RPMI7951 (cell line): ENCODE measurements at regions not wholly inside any gene's neighbourhood (a gene's known extent, or its start where the extent isn't known, plus 50 kb on each side); places are given as distances from the start of the nearest gene placed in this dataset.

Experiments
- DNase-seq: peaks from one replicate; pipeline ENCODE4 v3.0.0-alpha.2; 2012; ENCODE audit warnings: low read depth

DNA sequence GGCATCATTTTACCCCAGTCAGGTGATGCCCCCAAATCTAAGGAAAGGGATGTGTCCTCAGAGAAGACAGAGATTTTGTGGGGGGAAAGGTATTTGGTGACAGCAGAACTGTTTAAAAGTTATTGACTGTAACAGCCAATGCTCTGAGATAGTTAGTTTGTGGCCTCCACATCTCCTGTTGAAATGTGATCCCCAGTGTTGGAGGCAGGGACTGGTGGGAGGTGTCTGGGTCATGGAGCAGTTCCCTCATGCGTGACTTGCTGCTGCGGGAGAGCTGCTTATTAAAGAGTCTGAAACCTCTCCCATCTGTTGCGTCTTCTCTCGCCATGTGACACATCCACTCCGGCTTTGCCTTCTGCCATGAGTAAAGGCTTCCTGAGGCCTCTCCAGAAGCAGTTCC, 282.8 kb upstream of the FOXQ1 start:
- DNase-seq = no peak

DNA sequence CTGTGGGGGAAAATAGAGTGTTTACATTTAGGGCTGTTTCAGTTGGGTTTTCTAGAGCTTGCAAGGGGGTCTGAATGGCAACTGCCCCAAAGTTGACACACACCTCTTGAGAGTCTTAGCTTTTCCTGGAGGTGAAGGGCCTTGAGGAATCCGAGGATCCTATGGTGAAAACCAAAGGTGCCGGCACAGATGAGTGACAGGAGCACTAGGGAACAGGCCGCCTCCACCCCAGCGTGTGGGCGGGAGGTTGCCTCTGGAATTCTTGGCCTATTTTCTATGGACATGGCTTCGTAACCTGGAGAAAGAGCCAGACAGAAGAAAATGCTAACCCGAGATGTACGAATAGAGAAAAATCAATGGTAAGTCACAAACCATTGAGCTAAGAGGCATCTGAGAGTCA, 283.2 kb upstream of the FOXQ1 start:
- DNase-seq = no peak

DNA sequence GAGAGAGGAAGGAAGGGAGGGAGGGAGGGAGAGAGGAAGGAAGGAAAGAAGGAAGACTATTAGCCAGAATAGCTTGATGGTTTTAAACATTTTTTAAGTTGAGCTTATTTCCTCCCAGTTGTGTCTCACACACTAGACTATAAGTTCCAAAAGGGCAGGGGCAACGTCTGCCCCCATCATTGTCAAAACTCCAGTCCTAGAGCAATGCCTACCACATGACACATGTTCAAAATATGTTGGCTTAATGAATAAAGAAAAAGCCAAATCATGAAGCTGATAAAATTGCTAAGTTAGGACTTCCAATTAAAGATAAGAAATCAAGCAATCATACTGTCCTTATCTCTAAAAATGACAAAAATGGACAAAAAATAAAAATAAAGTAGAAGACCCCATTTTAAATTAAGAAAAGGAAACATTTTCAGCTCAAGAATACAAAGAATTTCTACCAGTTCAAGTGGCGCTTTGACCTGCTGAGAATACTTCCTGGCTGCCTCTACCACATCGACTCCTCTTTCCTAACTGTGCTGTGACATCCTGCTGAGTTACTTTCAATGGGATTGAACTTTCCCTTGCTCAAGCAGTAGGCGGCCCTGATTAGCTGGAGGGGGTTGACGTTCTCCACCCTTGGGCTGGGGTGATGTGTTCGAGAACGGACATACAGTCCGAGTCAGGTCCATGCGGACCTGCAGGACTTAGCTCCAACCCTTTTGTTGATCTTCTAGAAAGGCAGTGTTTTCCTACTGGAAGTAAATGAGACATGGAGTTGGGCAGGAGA, 283.9 kb upstream of the FOXQ1 start:
- no peak for DNase-seq

DNA sequence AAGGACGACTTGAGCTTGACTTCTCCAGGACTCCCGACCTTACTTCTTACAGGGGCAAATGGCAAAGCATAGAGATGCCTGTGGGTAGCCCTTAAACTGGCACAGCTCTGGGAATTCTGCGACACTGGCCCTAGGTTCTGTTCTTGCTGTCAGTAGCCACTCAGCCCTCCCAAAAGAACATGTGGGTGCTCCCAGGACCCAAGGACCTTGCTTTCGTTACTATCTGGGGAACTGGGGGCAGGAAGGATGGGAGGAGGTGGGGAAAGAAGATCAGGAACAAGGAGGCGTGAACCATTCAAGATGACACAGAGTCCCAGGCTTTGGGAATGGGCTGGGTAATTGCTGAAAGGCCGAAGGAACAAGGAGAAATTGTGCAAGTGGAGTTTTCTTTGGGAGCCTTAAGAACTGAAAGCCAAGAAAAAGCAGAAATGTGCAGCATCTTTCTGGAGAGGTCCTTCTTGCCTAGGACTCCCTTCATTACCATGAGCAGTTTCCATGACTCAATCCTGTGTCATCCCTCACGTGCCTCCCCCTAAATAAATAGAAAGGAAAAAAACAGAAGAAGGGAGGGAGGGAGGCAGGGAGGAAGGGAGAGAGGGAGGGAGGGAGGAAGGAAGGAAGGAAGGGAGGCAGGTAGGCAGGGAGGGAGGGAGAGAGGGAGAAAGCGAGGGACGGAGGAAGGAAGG, 284.6 kb upstream of the FOXQ1 start:
- DNase-seq = peak; percentile 62

DNA sequence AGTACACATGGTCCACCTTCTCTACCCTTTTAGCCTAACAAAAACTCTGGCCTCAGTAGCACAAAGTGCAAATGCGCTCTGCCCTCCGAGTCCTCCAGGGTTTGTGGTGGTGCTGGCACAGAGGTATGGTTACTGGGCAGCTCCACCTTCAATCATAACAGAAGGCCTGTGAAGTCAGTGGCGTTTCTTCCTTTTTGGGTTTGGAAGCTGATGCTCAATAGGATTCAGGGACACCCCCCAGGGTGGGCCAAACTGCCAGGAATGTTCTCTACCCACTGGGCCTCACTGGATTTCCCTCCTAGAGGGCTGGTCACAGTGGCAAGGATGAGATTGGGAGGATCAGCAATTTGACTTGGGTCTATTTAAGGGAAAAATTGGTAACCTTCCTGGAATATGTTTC, 286.1 kb upstream of the FOXQ1 start:
- no peak for DNase-seq

DNA sequence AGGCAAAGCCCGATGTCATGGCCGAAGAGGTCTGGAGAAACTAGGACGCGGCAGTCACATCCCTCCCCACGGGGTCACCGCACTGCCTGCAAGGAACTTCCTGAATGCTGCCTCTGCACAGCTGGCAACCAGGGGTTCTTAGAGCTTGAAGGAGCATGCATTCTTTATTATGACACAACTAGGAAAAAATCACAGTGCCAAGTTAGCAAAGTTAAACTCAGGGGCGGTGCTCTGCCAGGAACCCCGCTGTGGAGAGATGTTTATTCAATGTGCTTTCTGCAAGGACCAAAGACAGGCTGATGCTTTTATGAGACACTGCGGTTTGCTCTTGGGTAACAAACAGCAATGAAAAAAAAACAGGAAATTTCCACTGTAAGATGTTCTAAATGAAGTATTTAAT, 287.3 kb upstream of the FOXQ1 start:
- peak; percentile 77 for DNase-seq

DNA sequence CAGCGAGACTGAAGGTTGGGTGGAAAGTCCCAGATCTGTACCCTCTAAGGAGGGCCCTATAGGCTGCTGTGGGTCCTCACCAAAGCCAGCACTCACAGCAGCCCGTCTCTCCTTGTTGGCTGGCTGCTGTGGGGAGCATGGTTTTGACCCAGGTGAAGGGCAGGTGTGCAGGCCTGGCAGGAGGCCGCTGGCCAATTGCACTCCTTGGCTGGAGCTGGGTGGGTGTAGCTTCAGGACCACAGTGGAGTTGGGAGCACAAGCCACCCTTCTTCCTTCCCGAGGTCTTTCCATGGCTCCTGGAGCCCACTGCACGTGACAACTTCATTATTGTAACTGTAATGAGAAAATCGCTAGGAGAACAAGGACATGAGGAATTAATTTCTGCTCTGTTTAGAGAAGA, 287.7 kb upstream of the FOXQ1 start:
- DNase-seq = no peak

DNA sequence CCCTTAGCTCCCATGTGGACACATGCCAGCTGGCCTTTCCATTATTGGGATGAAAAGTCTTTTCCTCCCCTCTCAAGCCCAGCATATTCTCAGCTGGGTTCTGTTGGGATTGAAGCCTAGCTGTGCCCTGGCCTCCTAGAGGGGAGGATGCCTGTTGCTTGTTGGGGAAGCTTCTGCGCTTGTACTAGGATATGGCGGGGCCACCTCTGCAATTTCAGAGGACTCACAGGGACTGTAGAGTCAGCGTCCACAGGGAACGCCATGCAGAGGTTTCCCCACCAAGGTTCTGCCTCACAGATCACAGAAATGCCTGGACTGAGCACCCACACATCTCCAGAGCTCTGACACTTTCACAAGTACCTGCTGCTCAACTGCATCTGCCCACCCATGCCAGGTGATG, 288.7 kb upstream of the FOXQ1 start:
- DNase-seq = no peak

DNA sequence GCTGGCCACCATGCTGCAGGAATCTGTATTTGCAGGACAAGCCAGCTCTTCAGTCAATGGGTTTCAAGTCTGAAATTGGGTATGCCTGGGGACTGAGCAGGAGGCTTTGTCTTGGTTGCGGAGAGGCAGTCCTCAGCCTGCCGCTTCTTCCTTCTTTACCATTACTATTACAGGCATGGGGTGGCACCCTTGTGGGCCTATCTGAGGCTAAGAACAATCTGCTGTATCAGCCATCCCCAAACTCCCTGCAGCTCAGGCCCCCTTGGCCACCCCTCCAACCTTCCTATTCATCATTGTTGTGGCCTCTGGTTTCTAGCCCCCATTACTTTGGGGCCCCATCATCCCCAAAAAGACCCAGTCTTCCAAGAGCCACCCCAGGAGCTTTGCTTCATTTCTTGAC, 289.2 kb upstream of the FOXQ1 start:
- DNase-seq = no peak

DNA sequence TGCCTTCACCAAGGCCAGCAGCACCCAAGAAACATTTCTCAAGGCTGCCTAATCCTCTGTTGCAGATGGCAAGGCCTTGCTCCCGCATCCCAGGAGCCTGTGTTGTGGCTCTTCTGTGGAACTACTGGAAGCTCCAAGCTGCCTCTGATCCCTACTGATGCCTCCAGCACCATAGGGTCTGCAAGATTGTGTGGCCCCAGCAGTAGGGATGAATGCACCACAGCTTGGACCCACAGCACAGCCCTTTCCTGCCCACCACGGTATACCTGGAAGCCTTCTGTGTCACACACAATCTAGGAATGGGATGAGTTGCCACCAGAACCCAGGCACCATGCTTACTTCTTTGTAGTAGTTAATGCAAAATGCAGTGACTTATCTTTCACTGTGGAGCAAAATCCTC, 291.1 kb upstream of the FOXQ1 start:
- DNase-seq = no peak

DNA sequence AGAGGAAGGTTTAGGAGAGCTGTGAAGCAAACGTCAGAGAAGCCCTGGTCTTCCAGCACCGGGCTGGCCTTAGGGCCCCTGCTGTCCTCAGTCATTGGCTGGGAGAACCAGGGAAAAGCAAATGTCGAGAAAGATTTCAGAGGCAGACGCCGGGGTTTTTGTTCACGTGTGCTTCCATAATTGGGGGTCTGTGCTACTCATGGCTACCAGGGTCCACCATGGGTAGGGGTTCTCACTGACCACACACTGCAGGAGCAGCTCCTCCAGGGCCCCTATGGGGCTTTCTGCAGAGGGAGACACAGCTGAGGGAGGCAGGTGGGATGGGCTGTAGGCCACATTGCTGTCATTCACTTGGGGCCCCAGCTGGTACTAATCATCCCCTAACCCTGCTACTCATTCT, 291.8 kb upstream of the FOXQ1 start:
- no peak for DNase-seq

DNA sequence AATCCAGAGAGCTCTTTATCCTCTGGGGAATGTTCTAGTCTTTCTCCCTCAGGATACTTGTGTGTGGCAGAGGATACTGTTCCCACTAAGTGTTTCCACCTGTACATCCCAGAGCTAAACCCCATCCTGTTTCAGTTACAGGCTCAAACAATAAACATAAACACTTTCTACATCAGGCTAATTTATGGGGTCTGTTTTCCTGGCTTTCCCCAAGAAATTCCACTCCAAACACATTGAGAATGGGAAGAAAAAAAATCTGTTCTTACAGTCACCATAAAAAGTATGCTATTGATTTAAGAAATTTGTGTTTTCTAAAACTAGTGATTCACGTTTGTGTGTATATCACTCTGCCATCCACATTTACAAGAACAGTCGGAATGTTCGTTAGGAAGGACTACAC, 293.9 kb upstream of the FOXQ1 start:
- no peak for DNase-seq

DNA sequence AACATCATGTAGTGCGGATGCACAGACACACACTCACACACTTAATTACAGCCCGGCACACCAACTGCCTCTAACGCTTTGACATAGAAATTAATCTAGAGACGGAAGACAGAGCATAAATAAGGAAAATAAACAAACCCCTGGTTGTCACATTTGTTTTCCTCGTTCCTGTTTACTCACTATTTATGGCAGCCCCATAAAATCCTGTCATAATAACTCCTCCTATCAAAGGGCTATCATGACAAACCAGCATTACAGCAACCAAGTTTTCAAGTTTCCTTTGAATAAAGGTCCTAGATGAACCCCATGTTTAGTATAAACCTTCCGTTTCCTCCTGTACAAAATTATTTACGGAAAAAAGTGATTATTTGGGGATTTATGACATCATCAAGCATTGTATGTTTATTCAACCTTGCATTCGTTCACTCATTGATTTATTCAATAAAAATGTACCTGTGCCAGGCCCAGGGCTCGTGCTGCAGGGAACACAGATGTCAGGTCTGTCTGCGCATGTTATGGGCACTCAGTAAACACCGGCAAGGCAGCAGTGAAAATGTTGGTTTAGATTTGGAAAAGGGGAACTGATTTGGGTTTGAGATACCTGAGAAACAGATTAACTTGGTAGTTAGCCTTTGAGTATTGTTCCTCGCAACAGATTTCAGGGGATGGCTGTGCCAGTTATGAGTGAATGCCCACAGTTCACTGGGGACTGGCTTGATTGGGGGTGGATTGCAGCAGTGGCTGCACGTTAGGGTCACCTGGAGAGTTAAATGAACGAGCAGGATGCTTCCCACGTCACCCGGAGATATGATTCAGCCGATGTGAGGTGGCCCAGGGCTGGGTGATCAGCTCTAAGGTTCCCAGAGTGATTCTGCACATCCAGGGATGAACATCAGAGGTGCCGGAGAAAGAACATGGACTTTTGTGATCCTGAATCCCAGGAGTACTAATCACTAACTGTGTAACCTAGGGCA, 295.3 kb upstream of the FOXQ1 start:
- DNase-seq = no peak

DNA sequence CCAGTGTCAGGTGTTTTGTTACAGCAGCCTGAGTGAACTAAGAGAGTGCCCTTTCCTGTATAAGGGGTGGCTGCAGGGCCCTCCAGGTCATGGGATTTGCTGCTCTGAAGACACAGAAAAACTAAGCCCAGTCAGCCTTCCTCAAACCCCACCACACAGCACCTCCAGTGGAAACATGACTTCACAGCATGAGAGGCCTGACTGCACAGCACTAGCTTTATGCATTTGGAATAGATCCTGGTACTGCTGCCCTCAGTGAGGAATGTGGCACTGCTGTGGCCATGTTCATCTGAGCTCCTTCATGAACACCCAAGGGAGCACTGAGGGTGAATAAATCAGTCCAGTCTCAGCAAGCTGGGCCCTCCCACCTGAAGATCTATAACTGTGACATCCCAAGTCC, 296.1 kb upstream of the FOXQ1 start:
- peak; percentile 12 for DNase-seq

DNA sequence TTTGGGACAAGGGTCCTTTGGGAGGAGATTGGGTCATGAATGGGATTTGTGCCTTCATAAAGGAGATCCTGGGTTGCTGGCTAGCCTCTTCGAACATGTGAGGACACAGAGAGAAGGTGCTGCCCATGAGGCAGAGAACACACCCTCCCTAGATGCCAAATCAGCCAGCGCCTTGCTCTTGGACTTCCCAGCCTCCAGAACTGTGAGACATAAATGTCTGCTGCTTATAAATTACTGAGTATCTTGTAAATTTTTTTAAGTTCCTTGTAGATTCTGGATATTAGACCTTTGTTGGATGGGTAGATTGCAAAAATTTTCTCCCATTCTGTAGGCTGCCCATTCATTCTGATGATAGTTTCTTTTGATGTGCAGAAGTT, 297.5 kb upstream of the FOXQ1 start:
- no peak for DNase-seq

DNA sequence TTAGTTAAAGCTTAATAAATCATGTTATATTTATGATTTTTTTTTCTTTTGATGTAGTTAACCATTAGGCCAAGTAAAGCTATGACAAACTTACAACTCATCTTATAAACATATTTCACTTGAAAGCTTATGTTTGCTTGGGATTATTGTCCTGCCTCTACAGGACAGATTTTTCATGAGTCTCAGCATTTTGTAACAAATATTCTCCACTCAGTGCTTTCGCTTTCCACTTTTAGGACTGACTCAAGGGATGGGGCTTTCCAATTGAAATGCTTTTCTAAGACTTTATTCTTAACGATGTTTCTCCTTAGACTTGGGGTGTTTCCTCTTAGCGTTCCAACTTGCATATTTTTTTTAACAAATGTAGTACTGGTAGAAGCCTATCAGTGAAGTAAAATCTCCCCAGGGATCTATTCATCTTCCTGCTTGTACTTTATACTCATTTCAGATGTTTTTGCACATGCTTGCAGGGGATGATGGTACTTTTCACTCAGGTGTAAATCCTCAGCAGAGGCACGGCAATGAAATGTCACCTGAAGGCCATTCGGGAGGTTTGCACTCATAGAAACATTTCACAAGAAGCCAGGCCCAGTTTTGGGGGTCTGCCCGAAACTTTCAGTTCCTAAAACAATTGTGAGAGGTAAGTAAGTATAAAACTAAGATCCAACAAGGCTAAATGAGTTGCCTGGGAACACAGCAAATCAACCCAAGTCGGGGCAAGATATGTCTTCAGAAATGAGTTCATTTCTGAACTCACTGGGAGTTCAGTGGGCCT, 298.1 kb upstream of the FOXQ1 start:
- no peak for DNase-seq

DNA sequence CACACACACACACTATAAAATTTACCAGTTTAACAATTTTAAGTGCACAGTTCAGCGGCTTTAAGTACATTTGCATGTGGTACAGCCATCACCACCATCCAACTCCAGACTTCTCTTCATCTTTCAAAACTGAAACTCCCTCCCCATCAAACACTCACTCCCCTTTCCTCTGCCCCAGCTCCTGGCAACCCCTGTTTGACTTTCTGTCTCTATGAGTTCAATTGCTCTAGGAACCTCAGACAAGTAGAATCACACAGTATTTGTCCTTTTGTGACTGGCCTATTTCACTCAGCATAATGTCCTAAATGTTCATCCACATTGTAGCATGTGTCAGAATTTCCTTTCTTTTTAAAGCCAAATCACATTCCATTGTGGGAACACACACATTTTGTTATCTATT, 302.8 kb upstream of the FOXQ1 start:
- no peak for DNase-seq

DNA sequence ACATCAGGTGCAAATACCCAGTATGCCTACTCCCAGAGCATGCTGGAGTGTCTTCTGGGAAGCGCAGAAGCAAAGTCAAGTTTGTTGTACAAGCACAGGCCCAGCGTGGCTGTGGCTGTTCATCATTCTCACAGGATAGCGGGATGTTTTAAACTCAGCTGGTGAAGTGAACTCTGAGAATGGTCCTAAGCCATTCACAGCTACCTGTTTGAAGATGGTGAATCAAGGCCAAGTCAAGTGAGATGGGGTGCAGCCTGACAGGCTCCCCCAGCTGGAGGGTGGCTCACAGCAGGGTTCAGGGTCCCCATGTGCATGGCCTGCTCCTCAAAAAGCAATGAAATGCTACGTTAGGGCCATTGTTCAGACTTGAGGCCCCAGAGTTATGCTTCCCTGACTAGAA, 304.7 kb upstream of the FOXQ1 start:
- DNase-seq = no peak

DNA sequence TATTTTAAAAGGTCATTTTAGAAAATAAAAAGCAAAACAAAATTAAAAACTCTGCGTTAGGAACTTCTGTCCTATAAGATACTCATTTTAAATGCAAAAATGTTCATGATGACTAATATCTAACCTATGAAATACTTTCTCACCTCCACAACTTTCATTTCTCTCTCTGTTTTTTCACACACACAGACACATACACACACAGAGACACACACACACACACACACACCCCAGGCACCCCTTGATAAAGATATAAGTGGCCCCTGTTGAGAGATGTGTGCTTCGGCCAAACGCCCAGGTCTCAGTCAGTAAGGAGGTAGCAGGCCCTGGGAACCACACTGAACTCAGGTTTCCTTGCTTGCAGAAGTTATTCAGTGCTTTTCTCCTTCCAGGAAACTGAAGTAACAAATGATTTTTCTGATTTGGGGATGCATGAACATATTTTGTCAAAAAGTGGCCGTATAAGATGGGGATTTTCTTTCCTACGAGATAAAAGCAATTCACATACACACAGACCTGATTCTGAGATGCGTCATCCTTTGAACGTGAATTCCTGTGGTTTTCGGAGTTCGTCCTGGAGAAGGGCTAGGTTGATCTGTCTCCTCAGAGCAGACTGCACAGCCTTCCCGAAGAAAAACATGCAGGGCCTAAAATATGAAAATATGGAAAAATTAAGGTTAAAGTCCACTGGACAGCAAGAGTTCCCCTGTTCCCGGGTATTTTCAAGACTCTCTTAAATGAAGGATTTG, 306.8 kb upstream of the FOXQ1 start:
- DNase-seq = peak; percentile 64

DNA sequence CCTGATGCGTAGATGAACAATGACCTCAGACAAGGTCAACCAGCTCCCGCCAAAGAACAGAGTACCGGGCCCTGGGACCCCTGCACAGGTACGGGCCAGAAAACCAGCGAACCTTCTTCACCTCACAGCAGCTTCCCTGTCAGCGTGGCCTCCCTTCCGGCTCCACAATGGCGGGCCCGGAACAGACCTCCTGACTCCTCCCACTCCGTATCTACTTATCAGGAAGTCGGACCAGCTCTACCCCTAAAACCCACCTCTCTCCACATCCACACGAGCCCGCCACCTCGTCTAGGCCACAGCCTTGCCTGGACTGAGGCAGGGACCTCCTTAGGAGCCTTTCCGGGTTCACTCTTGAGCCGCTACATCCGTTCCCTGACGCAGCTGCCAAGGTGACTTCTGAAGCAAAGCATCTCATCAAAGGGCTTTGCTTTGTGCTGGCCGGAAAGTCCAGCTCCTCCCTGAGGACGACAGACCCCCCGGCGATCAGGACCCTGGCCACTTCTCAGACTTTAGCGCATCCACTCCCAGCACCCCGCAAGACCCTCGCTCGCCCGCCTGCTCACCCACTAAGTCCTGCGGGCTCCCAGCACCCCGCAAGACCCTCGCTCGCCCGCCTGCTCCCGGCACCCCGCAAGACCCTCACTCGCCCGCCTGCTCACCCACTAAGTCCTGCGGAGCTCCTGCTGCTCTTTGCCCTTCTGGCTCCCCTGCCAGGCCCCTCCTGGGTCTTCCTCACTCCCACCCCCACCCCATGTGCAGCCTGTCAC, 308.3 kb upstream of the FOXQ1 start:
- DNase-seq = no peak
